ENCODE measurements at regions not wholly inside any gene's neighbourhood (a gene's known extent, or its start where the extent isn't known, plus 50 kb on each side); places are given as distances from the start of the nearest gene placed in this dataset.

DNA sequence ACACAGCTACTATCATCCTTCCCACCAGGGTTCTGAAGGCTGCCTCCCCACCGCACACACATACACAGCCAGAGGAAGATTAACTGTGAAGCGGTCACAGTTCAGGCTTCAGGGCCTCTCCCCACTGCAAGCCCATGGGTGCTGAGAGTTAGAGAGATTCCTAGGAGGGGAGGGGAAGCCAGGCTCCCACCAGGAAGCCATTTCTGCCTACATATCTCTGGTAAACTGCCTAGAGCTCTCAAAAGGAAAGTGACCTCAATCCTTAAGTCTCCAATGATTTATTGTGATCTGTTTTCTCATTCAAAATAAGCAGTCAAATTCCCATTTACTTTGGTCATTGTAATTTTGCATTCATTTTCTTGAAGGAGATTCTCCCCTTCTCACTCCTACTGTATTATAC is 141.0 kb upstream of the BNIP2 start:
- H3K4me1 ChIP-seq = no peaks in the 10 kb centered on the region
- TF ChIP-seq, protein P1, sequence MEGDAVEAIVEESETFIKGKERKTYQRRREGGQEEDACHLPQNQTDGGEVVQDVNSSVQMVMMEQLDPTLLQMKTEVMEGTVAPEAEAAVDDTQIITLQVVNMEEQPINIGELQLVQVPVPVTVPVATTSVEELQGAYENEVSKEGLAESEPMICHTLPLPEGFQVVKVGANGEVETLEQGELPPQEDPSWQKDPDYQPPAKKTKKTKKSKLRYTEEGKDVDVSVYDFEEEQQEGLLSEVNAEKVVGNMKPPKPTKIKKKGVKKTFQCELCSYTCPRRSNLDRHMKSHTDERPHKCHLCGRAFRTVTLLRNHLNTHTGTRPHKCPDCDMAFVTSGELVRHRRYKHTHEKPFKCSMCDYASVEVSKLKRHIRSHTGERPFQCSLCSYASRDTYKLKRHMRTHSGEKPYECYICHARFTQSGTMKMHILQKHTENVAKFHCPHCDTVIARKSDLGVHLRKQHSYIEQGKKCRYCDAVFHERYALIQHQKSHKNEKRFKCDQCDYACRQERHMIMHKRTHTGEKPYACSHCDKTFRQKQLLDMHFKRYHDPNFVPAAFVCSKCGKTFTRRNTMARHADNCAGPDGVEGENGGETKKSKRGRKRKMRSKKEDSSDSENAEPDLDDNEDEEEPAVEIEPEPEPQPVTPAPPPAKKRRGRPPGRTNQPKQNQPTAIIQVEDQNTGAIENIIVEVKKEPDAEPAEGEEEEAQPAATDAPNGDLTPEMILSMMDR (IDR thresholded peaks at IDR 0.05; ENCODE audit: borderline replicate concordance) = no peak
- no peak for DNase-seq
- H3K27ac ChIP-seq (replicated peaks) = no peak overlapping the region
- H3K36me3 ChIP-seq = no peaks in the 10 kb centered on the region
- peaks cover 2% of the 10 kb centered on the region for H3K9me3 ChIP-seq (replicated peaks)
- peaks cover 19% of the 10 kb centered on the region for H3K27me3 ChIP-seq (ENCODE audit: low read depth)
- no peak overlapping the region for H3K4me3 ChIP-seq
- intact Hi-C loops (cut with micrococcal nuclease) = no loop called here

DNA sequence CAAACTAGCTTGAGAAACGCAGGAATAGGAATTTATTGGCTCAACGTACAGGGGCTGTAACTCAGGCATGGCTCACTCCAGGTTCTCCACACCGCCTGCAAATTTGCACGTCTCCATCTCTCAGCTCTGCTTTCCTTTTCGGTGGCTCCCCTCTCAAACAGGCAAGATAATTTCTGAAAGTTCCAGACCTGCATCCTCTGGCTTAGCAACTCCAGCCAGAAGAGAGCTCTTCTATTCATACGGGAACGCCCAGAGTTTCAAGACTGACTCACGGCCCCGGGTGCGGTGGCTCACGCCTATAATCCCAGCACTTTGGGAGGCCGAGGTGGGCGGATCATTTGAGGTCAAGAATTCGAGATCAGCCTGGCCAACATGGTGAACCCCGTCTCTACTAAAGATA is 139.7 kb upstream of the BNIP2 start:
- no peak for DNase-seq
- Histone ChIP-seq H3K9me3 (replicated peaks) (peaks cover 14% of the 10 kb centered on the region), H3K4me1 (no peaks in the 10 kb centered on the region), H3K36me3 (no peaks in the 10 kb centered on the region), H3K4me3 (no peak overlapping the region), H3K27ac (replicated peaks) (no peak overlapping the region), H3K27me3 (ENCODE audit: low read depth) (peaks cover 19% of the 10 kb centered on the region)
- intact Hi-C loops (cut with micrococcal nuclease) = no loop called here
- TF ChIP-seq, protein P1 (IDR thresholded peaks at IDR 0.05; ENCODE audit: borderline replicate concordance) = no peak

DNA sequence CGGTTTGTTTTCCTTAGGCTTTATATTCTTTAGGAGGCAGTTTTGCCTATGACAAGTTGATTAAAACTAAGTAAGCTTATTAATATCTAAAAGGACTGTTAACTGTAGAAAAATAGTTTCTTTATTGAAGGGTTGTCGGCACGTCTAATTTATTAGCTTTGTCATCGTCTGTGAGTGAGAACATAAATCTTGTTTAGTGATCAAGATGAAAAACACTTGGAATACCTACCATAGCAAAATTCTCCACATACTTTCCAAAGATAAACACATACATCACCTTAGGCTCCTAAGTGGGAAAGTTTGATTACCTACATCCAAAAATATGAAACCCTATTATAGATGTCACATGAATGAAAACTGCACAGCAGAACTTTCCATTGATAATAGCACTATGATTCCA is 139.1 kb upstream of the BNIP2 start:
- no peak for DNase-seq
- intact Hi-C loops (cut with micrococcal nuclease) = no loop called here

DNA sequence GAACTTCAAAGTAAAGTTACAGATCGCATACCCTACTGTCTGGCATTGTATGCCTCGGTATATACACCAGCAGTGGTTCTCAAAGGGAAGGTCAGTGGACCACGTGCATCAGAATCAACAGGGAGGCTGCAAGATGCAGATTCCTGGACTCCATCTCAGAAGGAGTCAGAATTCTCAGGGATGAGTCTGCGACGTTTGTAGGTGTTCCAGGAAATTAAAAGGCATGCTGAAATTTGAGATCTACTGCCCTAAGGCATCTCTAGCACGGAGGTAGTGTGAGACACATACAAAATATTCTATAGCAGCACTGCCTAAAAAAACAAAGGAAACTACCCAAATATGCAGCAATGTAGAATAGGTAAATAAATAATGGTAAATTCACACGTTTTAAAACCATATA is 136.8 kb upstream of the BNIP2 start:
- DNase-seq = no peak
- no peaks in the 10 kb centered on the region for H3K36me3 ChIP-seq
- TF ChIP-seq, protein P1 (IDR thresholded peaks at IDR 0.05; ENCODE audit: borderline replicate concordance) = no peak
- H3K27ac ChIP-seq (replicated peaks) = no peak overlapping the region
- no peaks in the 10 kb centered on the region for H3K4me1 ChIP-seq
- H3K9me3 ChIP-seq (replicated peaks) = peaks cover 24% of the 10 kb centered on the region
- intact Hi-C loops (cut with micrococcal nuclease) = no loop called here
- H3K27me3 ChIP-seq (ENCODE audit: low read depth) = peaks cover 19% of the 10 kb centered on the region
- no peak overlapping the region for H3K4me3 ChIP-seq

More for the DNA sequence above, 139.1 kb upstream of the BNIP2 start:
- TF ChIP-seq, protein P1 (IDR thresholded peaks at IDR 0.05; ENCODE audit: borderline replicate concordance) = no peak
- H3K4me1 ChIP-seq = no peaks in the 10 kb centered on the region
- peaks cover 19% of the 10 kb centered on the region for H3K9me3 ChIP-seq (replicated peaks)
- no peaks in the 10 kb centered on the region for H3K36me3 ChIP-seq
- H3K4me3 ChIP-seq = no peak overlapping the region
- H3K27ac ChIP-seq (replicated peaks) = no peak overlapping the region
- peaks cover 19% of the 10 kb centered on the region for H3K27me3 ChIP-seq (ENCODE audit: low read depth)

DNA sequence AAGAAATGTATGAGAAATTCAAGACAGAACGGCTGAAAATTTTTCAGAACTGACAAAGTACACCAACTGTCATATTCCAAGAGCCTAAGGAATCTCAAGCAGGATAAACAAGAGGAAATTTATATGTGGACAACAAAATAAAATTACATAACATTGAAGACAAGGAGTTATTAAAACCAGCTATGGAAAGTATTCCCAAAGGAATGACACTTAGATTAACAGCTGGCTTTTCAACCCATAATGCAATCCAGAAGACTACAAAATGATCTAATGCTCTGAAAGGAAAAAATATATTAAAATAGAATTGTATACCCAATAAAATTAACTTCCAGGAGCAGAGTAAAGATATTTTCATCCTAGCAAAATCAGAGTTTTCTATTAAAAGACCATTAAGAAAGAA is 132.2 kb upstream of the BNIP2 start:
- no peak for DNase-seq
- no peak overlapping the region for H3K4me3 ChIP-seq
- H3K27me3 ChIP-seq (ENCODE audit: low read depth) = peaks cover 44% of the 10 kb centered on the region
- intact Hi-C loops (cut with micrococcal nuclease) = no loop called here
- no peak overlapping the region for H3K27ac ChIP-seq (replicated peaks)
- no peaks in the 10 kb centered on the region for H3K36me3 ChIP-seq
- no peaks in the 10 kb centered on the region for H3K4me1 ChIP-seq
- peaks cover 24% of the 10 kb centered on the region for H3K9me3 ChIP-seq (replicated peaks)
- TF ChIP-seq, protein P1 (IDR thresholded peaks at IDR 0.05; ENCODE audit: borderline replicate concordance) = no peak

DNA sequence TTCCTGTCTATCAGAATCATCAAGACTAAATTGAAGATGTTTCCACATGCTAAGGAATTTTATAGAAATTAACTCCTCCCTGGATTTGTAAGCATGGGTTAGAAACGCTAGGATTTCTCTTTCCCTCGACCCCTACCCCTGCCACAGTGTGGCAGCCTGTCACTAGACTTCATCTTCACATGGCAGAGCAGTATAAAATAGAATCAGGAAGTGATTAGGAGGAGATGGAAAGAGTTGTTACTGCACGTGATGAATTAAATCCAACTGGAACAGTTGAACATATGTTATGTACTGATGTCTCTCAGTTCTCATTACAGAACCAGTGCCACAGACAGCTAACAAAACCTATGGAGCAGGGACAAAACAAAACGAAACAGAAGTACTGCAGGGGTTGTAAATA is 130.0 kb upstream of the BNIP2 start:
- Histone ChIP-seq H3K36me3 (no peaks in the 10 kb centered on the region), H3K4me3 (no peak overlapping the region), H3K27me3 (ENCODE audit: low read depth) (peaks cover 56% of the 10 kb centered on the region), H3K4me1 (no peaks in the 10 kb centered on the region), H3K9me3 (replicated peaks) (peaks cover 12% of the 10 kb centered on the region), H3K27ac (replicated peaks) (no peak overlapping the region)
- intact Hi-C loops (cut with micrococcal nuclease) = no loop called here
- DNase-seq = no peak
- TF ChIP-seq, protein P1 (IDR thresholded peaks at IDR 0.05; ENCODE audit: borderline replicate concordance) = no peak

All from left ventricle myocardium inferior (tissue), 1 donor.